ENCODE measurements at regions not wholly inside any gene's neighbourhood (a gene's known extent, or its start where the extent isn't known, plus 50 kb on each side); places are given as distances from the start of the nearest gene placed in this dataset.

DNA sequence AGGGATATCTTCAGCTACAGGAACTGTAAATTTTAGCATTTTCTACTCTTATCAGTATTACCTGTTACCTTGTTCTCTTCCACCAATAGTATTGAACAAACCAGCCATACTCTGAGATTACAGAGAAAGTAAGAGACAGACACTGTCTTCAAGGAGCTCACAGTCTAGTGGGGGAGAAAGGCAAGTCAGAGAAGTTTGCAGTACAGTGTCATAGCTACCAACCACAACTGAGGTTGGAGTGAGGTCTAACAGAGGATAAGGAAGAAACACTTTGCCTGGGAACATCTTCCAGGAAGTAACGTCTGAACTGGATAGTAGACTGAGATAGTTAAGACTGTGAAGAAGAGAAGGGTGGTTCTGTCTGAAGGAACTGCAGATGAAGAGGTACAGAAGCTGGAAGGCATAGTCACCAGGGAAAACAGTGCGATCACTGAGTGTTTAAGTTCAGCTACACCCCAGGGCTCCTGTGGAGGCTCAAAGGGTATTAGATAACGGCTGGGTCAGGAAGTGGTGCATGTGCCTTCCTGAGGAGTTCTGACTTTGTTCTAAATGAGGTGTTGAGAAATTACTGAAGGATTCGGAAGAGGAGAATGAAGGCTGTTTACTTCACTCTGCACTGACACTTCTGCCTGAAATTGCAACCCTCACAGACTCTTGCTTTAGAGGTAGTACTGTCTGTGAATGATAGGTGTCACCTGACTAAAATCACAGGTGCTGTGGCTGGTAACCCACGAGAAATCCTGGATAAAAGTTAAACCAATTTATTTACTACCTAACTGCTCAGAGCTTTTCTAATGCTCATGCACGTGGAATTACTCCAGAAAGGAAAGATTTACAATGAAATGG is 841.6 kb downstream of the MAT2B start:
- Histone ChIP-seq H3K27me3 (replicated peaks in 1 of 2; ENCODE audit: control insufficient read depth in 2 of 2, insufficient read depth in 2 of 2, low read length in 1 of 2) (no peaks in the 10 kb centered on the region), H3K27ac (ENCODE audit: control insufficient read depth, insufficient read depth) (no peak overlapping the region), H3K4me1 (ENCODE audit: control insufficient read depth, insufficient read depth, low read length) (no peaks in the 10 kb centered on the region), H2AFZ (ENCODE audit: control insufficient read depth, low read depth, low read length) (no peak overlapping the region), H4K20me1 (ENCODE audit: control insufficient read depth, insufficient read depth) (no peaks in the 10 kb centered on the region), H3K9ac (ENCODE audit: control insufficient read depth, insufficient read depth, low read length) (no peak overlapping the region), H3K4me3 (no peak overlapping the region), H3K36me3 (ENCODE audit: control insufficient read depth in 2 of 2, insufficient read depth in 2 of 2, low read length in 1 of 2) (no peaks in the 10 kb centered on the region), H3K79me2 (ENCODE audit: control insufficient read depth, insufficient read depth, low read length) (no peaks in the 10 kb centered on the region), H3K4me2 (ENCODE audit: control insufficient read depth, insufficient read depth) (no peak overlapping the region), H3K9me3 (replicated peaks; ENCODE audit: control insufficient read depth, insufficient read depth, low read length) (no peaks in the 10 kb centered on the region)
- no TSS peak for BruUV-seq (replicated peaks)
- TF ChIP-seq, protein P1, sequence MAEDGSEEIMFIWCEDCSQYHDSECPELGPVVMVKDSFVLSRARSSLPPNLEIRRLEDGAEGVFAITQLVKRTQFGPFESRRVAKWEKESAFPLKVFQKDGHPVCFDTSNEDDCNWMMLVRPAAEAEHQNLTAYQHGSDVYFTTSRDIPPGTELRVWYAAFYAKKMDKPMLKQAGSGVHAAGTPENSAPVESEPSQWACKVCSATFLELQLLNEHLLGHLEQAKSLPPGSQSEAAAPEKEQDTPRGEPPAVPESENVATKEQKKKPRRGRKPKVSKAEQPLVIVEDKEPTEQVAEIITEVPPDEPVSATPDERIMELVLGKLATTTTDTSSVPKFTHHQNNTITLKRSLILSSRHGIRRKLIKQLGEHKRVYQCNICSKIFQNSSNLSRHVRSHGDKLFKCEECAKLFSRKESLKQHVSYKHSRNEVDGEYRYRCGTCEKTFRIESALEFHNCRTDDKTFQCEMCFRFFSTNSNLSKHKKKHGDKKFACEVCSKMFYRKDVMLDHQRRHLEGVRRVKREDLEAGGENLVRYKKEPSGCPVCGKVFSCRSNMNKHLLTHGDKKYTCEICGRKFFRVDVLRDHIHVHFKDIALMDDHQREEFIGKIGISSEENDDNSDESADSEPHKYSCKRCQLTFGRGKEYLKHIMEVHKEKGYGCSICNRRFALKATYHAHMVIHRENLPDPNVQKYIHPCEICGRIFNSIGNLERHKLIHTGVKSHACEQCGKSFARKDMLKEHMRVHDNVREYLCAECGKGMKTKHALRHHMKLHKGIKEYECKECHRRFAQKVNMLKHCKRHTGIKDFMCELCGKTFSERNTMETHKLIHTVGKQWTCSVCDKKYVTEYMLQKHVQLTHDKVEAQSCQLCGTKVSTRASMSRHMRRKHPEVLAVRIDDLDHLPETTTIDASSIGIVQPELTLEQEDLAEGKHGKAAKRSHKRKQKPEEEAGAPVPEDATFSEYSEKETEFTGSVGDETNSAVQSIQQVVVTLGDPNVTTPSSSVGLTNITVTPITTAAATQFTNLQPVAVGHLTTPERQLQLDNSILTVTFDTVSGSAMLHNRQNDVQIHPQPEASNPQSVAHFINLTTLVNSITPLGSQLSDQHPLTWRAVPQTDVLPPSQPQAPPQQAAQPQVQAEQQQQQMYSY (CRISPR knock-in tag; IDR thresholded peaks at IDR 0.05): no peak
- TF ChIP-seq EZH2 (IDR thresholded peaks at IDR 0.05; ENCODE audit: borderline replicate concordance, control insufficient read depth, low read depth, low read length): no peak
- no peak for TF ChIP-seq KLF5 (IDR thresholded peaks at IDR 0.05; ENCODE audit: partially characterized antibody)
- no peak for TF ChIP-seq ZNF274 (IDR thresholded peaks at IDR 0.05; ENCODE audit: insufficient read depth, insufficient read length)
- no peak for TF ChIP-seq MTA3 (IDR thresholded peaks at IDR 0.05; ENCODE audit: borderline replicate concordance, low read length)
- TF ChIP-seq MYC (IDR thresholded peaks at IDR 0.05; ENCODE audit: insufficient read depth, insufficient read length, insufficient replicate concordance, low read length, severe bottlenecking): no peak
- TF ChIP-seq STAT1 (conservative IDR thresholded peaks at IDR 0.05): no peak
- TF ChIP-seq MXI1 (IDR thresholded peaks at IDR 0.05; ENCODE audit: low read depth, low read length): no peak
- no peak for TF ChIP-seq RELA (IDR thresholded peaks at IDR 0.05; ENCODE audit: borderline replicate concordance, partially characterized antibody)
- TF ChIP-seq CREB1 (IDR thresholded peaks at IDR 0.05; ENCODE audit: low read depth): no peak
- TF ChIP-seq SMAD5 (IDR thresholded peaks at IDR 0.05; ENCODE audit: low read depth): no peak
- TF ChIP-seq, protein P2, sequence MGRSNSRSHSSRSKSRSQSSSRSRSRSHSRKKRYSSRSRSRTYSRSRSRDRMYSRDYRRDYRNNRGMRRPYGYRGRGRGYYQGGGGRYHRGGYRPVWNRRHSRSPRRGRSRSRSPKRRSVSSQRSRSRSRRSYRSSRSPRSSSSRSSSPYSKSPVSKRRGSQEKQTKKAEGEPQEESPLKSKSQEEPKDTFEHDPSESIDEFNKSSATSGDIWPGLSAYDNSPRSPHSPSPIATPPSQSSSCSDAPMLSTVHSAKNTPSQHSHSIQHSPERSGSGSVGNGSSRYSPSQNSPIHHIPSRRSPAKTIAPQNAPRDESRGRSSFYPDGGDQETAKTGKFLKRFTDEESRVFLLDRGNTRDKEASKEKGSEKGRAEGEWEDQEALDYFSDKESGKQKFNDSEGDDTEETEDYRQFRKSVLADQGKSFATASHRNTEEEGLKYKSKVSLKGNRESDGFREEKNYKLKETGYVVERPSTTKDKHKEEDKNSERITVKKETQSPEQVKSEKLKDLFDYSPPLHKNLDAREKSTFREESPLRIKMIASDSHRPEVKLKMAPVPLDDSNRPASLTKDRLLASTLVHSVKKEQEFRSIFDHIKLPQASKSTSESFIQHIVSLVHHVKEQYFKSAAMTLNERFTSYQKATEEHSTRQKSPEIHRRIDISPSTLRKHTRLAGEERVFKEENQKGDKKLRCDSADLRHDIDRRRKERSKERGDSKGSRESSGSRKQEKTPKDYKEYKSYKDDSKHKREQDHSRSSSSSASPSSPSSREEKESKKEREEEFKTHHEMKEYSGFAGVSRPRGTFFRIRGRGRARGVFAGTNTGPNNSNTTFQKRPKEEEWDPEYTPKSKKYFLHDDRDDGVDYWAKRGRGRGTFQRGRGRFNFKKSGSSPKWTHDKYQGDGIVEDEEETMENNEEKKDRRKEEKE (IDR thresholded peaks at IDR 0.05): no peak
- TF ChIP-seq, protein P3, sequence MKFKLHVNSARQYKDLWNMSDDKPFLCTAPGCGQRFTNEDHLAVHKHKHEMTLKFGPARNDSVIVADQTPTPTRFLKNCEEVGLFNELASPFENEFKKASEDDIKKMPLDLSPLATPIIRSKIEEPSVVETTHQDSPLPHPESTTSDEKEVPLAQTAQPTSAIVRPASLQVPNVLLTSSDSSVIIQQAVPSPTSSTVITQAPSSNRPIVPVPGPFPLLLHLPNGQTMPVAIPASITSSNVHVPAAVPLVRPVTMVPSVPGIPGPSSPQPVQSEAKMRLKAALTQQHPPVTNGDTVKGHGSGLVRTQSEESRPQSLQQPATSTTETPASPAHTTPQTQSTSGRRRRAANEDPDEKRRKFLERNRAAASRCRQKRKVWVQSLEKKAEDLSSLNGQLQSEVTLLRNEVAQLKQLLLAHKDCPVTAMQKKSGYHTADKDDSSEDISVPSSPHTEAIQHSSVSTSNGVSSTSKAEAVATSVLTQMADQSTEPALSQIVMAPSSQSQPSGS (IDR thresholded peaks at IDR 0.05; ENCODE audit: low read length): no peak
- no peak for TF ChIP-seq SIN3A (IDR thresholded peaks at IDR 0.05; ENCODE audit: low read depth, low read length)
- intact Hi-C loops (cut with micrococcal nuclease; ENCODE audit: unreplicated experiment) (no loop called here), in situ Hi-C loops (cut with MboI) (no loop called here)
- SMC1A ChIA-PET (ENCODE audit: uncharacterized antibody, unreplicated experiment): interaction anchor here (0.8 to 12.1 kb wide), 27 partner anchors 5 to 325 kb away, joined by 3 to 128 read pairs (median 4); no protein-coding TSS in a partner anchor
- POLR2A ChIA-PET: interaction anchor here (1.1 to 3.0 kb wide), 2 partner anchors 11 to 17 kb away, joined by 4 to 19 read pairs; no protein-coding TSS in a partner anchor
- no peak; the same call in 2 of the 3 replicates for ATAC-seq
- no peak for DNase-seq (ENCODE audit: low read depth, low spot score)
- no peak for FAIRE-seq
- RAD21 ChIA-PET (ENCODE audit: unreplicated experiment): interaction anchor here (0.9 to 10.2 kb wide), 14 partner anchors 10 to 228 kb away, joined by 3 to 99 read pairs (median 4); no protein-coding TSS in a partner anchor
- 1% methylated on average over 6 of the region's 6 CpGs for WGBS (ENCODE audit: insufficient coverage, insufficient replicate concordance, low lambda C conversion rate, missing lambda C conversion rate)
- CTCF ChIA-PET: interaction anchor here (0.9 to 2.3 kb wide), 11 partner anchors 8 to 298 kb away, joined by 3 to 11 read pairs (median 5); no protein-coding TSS in a partner anchor

Measured in GM12878 (cell line).